HG02852 (cell line): ENCODE measurements at regions not wholly inside any gene's neighbourhood (a gene's known extent, or its start where the extent isn't known, plus 50 kb on each side); places are given as distances from the start of the nearest gene placed in this dataset.

Experiments
- ATAC-seq: cut with Tn5 transposase; IDR thresholded peaks from one replicate; pipeline ENCODE4 v1.9.1; 2021; ENCODE audit warnings: mild to moderate bottlenecking, moderate library complexity; ENCODE audit not compliant: unreplicated experiment

DNA sequence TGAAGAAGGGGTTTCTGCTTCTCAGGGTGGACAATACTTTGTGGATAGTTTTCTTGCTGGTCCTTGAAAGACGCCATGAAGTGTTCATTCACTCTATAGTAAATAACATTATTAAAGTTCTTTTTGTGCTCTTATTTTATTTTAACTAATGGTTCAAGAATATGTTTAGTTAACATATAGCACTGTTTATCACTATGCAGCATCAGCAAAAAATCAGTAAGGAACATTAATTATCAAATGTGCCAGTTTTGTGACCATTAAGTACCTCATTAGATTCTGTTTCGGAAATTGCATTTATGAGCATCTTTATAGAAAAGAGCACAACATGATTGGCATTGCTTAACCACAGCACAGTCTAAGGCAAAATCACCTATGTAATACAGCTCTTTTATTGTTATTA lies 385.6 kb downstream of the LMO4 start:
- ATAC-seq = no peak

DNA sequence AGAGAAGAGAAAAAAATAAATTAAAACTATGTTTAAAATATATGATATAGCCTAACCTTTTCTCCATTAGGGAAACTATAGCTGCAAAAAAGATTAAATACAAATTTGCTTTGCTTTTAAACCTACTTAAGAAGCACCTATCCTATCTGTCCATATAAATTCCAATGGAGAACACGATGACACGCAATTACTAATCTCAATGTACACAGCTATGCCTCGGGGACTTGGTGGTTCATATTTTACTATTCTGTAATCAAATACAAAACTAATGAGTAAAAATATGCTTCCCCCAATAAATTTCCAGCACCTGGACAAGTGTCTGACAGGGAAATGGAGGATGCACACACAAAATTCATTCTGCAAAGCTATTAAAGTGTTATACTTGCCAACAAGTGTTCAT lies 386.4 kb downstream of the LMO4 start:
- ATAC-seq = no peak

DNA sequence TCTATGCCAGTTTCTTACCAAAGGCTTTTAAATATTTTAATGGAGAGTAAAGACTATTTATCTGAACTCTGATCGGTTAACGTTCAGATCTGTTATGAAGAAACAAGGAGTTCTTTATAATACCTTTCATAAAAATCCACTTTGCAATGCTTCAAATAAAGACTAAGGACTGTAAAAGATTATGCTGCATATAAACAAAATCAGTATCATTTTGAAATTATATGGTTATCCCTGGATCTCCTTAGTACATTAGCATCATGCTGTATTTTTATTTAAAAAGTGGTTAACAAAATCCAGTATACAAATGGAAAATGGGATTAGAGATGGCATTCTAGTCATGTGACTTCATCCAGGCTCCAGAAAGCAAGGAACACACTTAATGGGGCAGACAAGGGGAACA lies 386.8 kb downstream of the LMO4 start:
- ATAC-seq = no peak

DNA sequence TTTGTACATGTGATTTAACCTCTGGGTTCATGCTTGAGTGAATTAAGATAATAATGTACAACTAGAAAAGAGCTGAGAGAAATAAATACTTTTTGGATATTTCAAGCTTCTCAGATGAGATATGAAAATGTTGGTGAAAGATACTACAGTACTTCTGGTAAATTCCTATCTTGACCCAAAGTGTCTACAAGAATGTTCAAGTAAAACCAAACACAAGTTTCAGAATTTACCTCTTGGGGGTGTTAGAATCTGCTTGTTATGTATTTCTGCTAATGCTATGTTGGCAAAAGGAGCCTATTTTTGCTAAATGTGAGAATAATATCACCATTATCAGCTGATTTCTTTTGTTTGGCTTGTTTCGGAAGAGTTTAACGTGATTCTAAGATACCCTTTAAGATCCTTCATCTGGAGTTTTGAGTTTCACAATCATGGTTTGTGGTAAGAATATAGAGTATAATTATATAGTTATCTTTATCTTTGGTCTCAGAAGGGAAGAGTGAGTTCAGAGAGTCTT lies 388.5 kb downstream of the LMO4 start:
- ATAC-seq = no peak

DNA sequence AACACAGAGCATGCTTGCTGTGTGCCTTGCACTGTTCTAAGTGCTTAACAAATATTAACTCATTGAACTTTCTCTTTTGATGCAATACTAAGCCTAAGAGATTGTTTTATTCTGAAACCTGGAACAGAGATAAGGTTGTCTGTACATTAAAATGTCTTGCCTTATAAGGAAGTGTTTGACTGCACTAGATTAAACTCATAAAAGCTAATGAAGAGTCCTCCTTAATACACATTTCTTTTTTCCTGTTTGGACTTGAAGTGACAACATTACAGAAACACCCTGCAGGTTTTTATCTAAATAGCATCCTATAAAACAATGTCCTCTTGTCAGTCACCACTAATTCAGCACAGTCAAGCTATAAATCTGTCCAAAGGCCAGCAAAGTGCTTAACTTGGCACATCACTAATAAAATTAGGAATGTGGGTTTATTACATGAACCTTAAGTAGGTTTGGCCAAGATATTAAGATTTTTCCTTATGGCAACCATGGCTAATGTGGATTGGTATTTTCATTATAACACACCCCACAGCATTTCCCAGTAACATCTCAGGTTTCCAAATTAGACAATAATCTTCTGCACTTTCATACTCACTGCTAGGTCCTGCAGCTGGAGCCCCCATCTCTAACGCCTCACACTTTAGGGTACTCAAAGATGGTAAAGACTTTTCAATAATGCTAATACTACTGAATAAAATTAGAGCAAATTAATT lies 389.7 kb downstream of the LMO4 start:
- ATAC-seq = no peak

DNA sequence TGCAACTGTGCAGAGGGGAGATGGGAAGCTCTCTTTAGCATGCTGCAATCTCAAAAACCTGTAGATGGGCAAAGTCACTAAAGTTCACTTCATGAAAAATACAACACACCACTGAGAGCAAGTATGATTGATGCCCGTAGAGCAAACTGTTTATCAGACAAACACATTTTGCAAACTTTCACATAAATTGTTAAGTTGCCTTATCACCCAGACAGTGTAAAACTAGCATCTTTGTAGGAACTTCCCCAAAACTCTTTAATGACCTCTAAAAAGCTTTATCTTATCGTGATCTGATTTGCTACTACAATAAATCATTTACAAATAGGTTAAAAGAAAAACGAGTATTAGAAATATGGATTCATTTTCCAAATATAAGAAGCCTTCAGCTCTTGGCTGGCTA lies 391.0 kb downstream of the LMO4 start:
- no peak for ATAC-seq

DNA sequence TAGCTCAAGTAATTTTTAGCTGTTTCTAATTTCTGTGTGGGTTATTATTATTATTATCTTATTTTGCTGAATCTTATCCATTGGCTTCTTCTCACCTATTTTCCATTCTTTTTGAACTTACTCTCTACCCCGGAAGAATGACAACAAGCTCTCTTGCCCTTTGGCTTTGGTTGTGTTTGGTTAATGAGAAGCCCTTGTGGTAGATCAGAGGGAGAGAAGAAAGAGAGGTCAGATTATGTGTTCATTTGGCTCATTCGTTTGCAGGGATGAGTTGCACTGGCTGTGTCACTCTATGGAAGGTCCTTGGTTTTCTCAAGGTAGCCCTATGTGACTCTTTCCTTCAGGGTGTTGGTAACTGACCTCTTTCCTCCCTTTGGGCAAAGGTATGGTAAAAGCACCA lies 391.9 kb downstream of the LMO4 start:
- ATAC-seq = no peak

DNA sequence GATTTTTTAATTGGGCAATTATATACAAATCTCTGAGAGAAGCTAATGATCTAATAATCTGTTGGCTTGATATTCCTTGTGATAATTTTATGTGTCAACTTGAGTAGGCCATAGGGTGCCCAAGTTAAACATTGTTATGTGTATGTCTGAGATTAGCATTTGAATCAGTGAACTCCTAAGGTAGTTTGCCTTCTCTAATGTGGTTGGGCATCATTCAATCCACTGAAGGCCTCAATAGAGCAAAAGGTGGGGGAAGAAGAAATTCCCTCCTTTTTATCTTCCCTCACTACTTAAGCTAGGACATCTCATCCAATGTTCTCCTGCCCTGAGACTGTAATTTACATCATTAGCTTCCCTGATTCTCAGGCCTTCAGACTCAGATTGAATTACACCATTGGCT lies 394.5 kb downstream of the LMO4 start:
- ATAC-seq = no peak

DNA sequence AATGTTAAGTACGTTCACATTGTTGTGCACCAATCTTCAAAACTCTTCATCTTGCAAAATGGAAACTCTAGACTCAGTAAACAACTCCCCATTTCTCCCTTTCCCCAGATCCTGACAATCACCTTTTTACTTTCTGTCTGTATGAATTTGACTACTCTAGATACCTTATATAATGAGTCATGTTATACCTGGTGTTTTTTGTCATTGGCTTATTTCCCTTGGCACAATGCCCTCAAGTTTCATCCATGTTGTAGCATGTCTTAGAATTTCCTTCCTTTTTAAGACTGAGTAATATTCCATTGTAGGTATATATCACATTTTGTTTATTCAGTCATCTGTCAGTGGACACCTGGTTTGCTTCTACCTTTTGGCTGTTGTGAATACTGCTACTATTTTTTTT lies 399.5 kb downstream of the LMO4 start:
- ATAC-seq = no peak

DNA sequence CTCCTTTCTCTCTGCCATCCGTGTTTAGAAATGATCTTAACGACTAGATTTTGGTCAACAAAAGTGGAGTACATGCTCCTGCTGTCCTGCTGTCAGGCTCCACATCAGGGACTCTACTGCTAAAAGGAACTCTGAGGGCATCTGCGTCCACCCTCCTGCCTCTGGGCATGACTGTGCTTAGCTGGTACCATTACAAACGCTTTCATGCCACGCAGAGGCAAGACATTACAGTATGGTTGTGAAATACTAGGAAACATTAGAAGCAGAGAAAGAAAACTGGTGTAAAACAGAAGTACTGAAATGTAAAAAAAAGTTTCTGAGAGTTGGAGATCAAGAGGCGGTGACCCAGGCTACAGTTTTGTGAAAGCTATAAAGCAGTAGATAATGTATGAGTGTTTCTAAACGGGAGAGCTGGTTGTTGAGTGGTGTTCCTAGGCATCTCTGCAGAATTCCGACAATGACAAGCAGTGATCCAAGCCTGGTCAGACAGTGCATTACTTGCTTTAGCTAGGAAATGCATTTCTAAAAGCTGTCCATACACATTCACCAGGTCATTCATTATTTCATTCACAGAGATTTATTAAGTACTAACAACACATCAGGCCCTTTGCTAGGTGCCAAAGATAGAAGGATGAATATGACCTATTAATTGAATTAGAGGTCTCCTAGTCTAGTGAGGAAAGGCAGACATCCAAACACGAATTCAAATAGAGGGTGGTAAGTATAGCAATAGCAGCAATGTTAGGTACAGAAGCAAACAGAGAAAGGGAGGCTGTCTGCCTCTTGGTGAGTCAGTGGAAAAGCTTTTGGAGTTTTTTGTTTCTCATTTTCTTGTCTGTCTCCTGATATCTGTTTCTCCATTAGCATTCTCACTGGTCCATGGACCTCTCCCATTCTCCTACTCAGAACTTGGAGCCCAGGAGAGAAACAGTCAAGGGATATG lies 401.9 kb downstream of the LMO4 start:
- ATAC-seq = no peak

DNA sequence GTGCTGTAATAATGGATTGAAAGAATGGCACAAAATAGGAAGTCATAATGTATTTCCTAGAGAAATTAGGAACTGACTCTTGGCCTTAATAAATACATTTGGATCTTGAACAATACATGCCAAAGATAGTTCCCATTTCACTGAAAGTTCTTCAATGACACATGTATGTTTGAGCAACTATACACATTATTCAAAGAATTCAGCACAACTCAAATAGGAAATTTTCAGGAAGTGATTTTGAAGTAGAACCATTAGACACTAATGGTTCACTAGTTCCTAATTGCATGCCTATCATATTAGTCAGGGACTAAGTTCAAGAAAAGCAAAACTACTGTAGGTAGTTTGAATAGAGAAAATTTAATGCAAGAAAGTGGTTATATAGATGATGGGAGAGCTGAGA lies 404.7 kb downstream of the LMO4 start:
- ATAC-seq = no peak

DNA sequence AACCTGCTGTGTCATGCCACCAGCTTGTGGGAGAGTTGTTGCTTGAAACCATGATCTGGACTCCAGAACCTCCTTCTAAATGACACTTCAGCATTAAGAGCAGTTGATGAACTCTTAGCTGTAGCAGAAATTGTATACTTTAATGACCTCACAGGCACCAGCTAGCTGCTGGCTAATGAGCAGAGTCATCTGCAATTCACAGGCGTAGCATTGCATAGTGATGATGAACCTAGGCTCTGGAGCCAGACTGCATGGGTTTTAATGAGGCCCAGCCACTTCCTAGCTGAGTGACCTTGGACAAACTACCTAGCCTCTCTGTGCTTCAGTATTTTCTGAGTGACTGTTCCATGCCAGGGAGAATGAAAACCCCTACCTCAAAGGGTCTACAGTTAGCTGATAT lies 407.1 kb downstream of the LMO4 start:
- no peak for ATAC-seq

DNA sequence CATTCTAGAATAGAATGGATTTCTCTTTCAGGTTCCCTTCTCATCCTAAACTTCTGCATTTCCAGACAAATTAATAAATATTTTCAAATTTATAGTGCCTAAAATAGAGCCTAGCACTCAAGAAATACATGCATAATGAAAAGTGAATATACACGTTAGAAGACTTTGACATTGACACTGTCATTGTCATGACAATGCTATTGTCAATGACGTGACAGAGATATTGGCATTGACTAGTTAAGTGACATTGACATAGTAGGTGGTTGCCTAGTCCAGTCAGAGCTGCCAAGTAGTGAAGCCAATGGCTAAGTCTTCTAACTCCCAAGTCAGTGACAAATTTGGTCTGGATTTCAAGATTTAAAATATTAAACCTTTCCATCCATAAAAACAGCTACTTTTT lies 410.5 kb downstream of the LMO4 start:
- ATAC-seq = no peak

DNA sequence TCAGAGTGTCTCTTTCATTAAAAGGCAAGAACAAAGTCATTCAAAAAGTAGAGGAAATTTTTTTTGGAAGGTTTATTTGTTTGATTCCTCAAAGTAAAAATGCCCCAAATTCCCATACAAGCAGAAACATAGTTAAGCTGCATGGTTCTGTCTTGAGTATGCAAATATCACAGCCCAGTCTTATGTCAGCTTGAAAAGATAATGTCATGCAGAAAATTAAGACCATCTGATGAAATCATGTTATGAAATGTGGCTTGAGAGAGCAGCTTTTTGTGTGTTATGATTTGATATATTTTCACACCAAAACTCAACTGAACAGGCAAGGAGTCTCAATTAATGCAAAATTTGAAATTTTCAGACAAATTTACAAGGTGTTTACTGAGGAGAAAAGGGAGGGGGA lies 411.0 kb downstream of the LMO4 start:
- ATAC-seq = no peak

DNA sequence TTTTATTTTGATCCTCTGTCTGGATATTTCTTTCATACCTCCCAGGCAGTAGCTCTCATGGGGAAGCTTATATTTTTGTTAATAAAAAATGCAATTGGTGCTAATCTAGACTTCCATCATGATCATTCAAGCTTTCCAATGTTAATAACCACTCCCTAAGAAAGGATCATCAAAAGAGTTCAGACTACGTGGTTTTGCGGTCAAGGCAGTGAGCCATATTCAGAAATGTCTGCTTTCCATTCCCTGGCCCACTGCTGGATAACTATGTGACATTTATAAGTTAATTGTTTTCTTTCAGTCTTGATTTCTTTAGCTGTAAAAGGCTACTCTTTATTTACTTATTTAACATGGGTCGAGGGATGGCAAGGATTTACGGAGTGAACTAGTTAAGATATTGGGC lies 414.6 kb downstream of the LMO4 start:
- ATAC-seq = no peak

DNA sequence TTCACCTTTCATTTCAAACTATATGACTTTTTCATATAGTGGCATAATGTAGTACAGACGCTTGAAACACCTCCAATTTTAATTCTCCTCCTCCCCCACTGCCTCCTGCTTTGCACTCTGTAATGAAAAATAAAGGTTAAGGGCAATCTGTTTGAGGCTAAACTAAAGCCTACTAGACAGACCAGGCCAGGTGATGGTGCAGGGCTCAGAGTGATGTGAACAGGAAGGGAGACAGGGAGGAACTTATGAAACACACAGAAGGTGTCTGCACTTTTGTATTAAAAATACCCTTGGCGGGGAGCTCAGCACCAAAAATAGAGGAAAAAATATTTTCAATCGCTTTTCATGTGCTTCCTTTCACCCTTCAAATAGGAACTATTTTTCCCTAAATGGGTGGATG lies 415.4 kb downstream of the LMO4 start:
- ATAC-seq = no peak

DNA sequence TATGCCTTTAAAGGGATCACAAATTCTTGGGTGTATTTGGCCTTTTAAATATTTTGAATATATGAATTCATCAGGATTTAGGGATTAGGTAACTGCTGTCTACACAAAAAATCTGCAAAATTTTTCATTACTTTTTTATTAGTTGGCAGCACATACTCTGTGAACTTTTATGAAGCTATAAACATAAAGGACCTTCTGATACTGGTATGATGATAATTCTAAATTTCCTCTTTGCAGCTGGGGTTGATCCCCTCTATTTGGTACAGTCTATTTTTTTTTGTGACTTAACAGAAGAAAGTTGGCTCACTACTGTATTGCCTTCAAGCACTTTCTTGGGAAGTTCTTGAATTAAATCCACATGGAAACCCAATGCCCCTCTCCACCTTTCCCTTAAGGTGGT lies 416.1 kb downstream of the LMO4 start:
- ATAC-seq = no peak

DNA sequence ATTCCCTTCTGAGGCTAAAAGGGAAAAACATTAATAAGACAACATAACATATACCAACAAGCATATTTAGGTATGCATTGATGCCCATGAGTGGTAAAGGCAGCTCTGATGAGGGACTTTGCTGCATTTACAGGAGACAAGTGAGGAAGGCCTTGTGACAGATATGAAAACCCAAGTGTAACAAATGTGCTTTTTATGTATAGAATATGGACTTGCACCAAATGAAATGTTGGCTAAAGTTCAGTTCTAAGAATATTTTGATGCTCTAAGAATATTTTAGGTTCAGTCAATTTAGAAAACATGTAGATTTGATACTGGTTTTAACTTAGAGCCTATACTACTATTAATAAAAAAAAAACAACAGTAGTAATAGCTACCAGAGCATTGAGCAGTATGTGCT lies 424.7 kb downstream of the LMO4 start:
- ATAC-seq = no peak

DNA sequence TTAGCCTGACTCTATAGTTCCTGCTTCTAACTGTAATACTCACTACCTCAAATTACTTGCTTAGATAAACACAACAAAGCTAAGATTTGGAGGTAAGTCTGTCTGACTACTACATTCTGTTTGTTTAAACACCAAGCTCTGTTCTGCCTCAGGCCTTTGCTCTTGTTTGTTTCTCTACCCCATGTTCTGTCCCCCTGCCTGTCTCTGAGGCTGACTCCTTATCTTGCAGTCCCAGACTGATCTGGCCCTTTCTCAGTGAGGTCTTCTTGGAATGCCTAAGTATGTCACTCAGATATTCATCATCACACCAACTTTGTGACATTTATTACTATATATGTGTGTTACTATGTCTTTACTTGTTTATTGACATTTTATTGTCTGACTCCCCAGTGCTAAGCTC lies 425.5 kb downstream of the LMO4 start:
- no peak for ATAC-seq

DNA sequence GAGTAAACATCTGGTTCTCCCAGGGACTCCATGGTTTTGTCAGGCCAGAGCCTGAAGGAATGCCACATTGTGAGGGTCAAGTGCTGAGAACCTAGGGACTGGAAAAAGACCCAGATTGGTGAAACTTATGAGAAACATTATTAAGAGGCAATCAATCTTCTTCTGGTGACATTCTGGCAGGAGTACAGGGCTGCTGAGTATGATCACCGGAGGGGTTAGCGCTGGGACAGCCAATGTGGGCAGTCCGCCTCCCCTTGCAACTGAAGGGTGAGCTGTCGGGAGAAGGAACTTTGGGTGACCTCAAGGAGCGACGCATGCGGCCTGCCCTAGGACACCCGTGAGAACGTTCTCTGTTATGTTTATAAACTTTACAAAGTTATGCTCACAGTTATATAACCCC lies 429.0 kb downstream of the LMO4 start:
- ATAC-seq = no peak

DNA sequence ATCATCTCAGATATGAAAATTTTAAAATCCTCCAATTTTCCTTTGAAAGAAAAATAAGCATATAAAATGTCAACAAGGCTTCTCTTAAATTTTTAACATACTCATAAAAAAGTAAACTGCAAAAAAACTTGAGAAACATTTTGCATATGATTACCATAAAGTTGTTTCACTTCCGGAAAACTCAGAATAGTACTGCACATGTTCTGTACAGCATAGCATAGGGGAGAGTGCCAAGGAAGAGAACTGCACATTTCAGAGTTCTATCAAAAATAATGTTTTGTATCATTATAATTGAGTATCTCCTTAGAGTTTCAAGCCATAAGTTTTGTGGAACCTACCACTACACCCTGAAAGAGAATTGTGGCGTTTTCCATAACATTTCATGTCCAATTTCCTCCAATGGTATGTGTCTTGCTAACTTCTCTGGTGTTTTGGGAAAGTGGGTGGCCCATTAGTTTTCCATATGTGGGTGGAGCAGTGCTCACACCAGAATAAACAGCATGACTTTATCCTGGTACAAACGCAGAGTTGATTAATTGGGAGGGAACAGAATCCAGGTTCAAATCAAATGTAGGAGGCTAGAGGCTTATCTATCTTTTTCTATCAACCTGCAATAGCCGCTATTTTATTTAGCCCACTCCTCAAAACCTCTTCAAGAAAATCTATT lies 430.9 kb downstream of the LMO4 start:
- no peak for ATAC-seq

DNA sequence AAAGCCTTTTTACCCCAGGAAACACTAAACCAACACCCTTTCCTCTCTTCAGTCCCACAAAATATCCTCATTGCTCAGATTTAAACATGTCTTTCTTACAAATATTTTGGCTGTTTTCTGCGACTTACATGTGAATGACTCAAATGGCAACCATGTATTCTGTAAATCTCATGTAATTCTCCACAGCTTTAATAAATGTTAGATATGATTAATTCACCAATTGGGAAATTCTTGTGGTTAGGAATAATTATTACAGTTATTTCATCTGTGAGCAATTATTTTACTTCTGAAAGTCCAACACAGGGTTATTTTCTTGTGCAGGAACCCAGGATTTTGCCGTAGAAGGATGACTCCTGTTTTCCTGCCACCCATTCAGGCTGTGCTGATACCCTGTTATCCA lies 431.5 kb downstream of the LMO4 start:
- no peak for ATAC-seq
